ENCODE measurements at regions not wholly inside any gene's neighbourhood (a gene's known extent, or its start where the extent isn't known, plus 50 kb on each side); places are given as distances from the start of the nearest gene placed in this dataset.

DNA sequence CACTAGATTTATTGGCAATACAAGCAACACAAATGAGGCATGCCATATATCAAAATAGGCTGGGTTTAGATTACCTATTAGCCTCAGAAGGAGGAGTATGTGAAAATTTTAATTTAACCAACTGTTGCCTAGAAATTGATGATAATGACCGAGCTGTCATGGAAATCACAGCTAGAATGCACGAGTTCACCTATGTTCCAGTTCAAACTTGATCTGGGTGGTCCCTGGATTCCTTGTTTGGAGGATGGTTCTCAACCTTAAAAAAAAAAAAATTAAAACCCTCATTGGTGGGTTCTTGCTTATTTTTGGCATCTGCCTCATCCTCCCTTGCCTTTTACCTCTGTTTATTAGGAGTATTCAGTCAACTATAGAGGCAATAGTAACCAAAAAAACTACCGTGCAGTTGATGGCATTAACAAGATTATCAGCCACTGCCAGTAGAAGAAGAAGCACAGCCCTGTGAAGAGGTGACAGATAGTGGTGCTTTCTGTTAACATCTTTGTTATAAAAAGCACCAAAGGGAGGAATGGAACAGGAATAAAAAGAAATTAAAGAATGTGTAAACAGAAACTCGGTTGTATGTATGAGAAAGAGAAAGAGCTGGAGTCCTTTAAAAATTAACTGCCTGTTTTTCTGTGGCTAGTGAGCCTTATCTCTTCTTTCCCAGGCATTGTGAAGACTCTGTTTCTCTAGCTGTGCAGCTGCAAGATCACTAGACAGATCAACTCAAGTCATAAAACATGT lies 106.4 kb downstream of the ZNF429 start:
- TF ChIP-seq, protein P1, sequence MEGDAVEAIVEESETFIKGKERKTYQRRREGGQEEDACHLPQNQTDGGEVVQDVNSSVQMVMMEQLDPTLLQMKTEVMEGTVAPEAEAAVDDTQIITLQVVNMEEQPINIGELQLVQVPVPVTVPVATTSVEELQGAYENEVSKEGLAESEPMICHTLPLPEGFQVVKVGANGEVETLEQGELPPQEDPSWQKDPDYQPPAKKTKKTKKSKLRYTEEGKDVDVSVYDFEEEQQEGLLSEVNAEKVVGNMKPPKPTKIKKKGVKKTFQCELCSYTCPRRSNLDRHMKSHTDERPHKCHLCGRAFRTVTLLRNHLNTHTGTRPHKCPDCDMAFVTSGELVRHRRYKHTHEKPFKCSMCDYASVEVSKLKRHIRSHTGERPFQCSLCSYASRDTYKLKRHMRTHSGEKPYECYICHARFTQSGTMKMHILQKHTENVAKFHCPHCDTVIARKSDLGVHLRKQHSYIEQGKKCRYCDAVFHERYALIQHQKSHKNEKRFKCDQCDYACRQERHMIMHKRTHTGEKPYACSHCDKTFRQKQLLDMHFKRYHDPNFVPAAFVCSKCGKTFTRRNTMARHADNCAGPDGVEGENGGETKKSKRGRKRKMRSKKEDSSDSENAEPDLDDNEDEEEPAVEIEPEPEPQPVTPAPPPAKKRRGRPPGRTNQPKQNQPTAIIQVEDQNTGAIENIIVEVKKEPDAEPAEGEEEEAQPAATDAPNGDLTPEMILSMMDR (IDR thresholded peaks at IDR 0.05): no peak
- no peak for TF ChIP-seq POLR2A (IDR thresholded peaks at IDR 0.05)
